ENCODE measurements at regions not wholly inside any gene's neighbourhood (a gene's known extent, or its start where the extent isn't known, plus 50 kb on each side); places are given as distances from the start of the nearest gene placed in this dataset.

DNA sequence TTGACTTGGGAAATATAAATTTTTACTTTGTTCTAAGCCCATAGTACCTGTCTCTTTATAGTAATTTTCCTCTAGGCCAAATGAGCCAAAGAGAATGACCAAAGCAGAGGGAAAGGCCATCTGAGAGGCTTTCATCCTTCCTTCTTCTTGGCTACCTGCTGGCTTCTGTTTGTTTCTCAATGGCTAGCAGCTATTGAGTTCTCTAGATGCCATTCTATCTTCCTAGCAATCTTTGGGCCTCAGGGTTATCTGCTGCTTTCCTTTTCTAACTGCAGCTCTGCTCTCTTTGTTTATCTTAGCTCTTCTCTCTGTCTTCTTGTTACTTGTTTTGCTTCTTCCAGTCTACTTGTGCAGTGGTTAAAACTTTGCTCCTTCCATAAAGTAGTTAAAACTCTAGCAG lies 601.1 kb upstream of the NRXN1 start:
- Histone ChIP-seq H3K4me2 (no peak overlapping the region), H3K9me3 (ENCODE audit: low read depth) (no peaks in the 10 kb centered on the region), H3K9me2 (replicated peaks; ENCODE audit: insufficient read depth) (no peaks in the 10 kb centered on the region), H3K36me3 (replicated peaks; ENCODE audit: insufficient read depth, low read depth) (no peaks in the 10 kb centered on the region), H3K4me3 (no peak overlapping the region), H3K79me2 (no peaks in the 10 kb centered on the region), H3K4me1 (ENCODE audit: insufficient read depth) (no peaks in the 10 kb centered on the region), H3K27ac (no peak overlapping the region), H2AFZ (no peak overlapping the region), H4K20me1 (ENCODE audit: insufficient read depth, poor library complexity, severe bottlenecking) (no peaks in the 10 kb centered on the region), H3K27me3 (no peaks in the 10 kb centered on the region)
- TF ChIP-seq EZH2phosphoT487 (IDR thresholded peaks at IDR 0.05; ENCODE audit: low read depth, severe bottlenecking, unreplicated experiment) (no peak), EZH2 (IDR thresholded peaks at IDR 0.05; ENCODE audit: borderline replicate concordance) (no peak)
- TF ChIP-seq, protein P1, sequence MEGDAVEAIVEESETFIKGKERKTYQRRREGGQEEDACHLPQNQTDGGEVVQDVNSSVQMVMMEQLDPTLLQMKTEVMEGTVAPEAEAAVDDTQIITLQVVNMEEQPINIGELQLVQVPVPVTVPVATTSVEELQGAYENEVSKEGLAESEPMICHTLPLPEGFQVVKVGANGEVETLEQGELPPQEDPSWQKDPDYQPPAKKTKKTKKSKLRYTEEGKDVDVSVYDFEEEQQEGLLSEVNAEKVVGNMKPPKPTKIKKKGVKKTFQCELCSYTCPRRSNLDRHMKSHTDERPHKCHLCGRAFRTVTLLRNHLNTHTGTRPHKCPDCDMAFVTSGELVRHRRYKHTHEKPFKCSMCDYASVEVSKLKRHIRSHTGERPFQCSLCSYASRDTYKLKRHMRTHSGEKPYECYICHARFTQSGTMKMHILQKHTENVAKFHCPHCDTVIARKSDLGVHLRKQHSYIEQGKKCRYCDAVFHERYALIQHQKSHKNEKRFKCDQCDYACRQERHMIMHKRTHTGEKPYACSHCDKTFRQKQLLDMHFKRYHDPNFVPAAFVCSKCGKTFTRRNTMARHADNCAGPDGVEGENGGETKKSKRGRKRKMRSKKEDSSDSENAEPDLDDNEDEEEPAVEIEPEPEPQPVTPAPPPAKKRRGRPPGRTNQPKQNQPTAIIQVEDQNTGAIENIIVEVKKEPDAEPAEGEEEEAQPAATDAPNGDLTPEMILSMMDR (IDR thresholded peaks at IDR 0.05; ENCODE audit: poor library complexity) = no peak
- no peak for DNase-seq (ENCODE audit: low spot score)

DNA sequence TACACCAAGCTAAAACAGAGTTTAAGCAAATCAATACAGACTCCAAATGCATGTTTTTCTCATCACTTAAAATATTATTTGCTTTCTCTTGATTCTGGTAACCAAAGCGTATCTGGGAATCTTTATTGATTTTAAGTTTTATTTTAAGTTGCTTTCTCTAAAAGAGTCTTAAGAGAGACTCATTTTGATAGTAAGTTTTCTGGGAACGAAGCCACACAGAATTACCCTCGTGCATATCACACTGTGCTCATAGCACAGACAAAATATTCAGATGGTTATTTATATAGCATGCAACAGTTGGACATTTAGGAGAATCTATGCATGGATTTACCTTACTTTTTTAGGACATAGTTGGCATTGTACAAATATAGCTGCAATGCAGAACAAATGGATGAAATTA lies 597.5 kb upstream of the NRXN1 start:
- H3K4me2 ChIP-seq = no peak overlapping the region
- no peaks in the 10 kb centered on the region for H3K4me1 ChIP-seq (ENCODE audit: insufficient read depth)
- no peak for DNase-seq (ENCODE audit: low spot score)
- no peak for TF ChIP-seq EZH2 (IDR thresholded peaks at IDR 0.05; ENCODE audit: borderline replicate concordance)
- TF ChIP-seq, protein P1 (IDR thresholded peaks at IDR 0.05; ENCODE audit: poor library complexity) = no peak
- TF ChIP-seq EZH2phosphoT487 (IDR thresholded peaks at IDR 0.05; ENCODE audit: low read depth, severe bottlenecking, unreplicated experiment) = no peak
- H3K9me3 ChIP-seq (ENCODE audit: low read depth) = no peaks in the 10 kb centered on the region
- H3K27me3 ChIP-seq = no peaks in the 10 kb centered on the region
- H3K9me2 ChIP-seq (replicated peaks; ENCODE audit: insufficient read depth) = no peaks in the 10 kb centered on the region
- no peaks in the 10 kb centered on the region for H4K20me1 ChIP-seq (ENCODE audit: insufficient read depth, poor library complexity, severe bottlenecking)
- H3K4me3 ChIP-seq = no peak overlapping the region
- no peaks in the 10 kb centered on the region for H3K36me3 ChIP-seq (replicated peaks; ENCODE audit: insufficient read depth, low read depth)
- no peak overlapping the region for H2AFZ ChIP-seq
- 92% methylated on average over 3 of the region's 3 CpGs for WGBS (ENCODE audit: low lambda C conversion rate, missing lambda C conversion rate)
- no peak overlapping the region for H3K27ac ChIP-seq
- H3K79me2 ChIP-seq = no peaks in the 10 kb centered on the region

GRCh38 chr2:51628917-51629316 lies 597.0 kb upstream of the NRXN1 start:
- no peak for DNase-seq (ENCODE audit: low spot score)
- no peak overlapping the region for H2AFZ ChIP-seq
- WGBS (ENCODE audit: low lambda C conversion rate, missing lambda C conversion rate) = 83% methylated on average over 3 of the region's 3 CpGs

More at GRCh38 chr2:51628917-51629316, 597.0 kb upstream of the NRXN1 start:
- no peak overlapping the region for H3K27ac ChIP-seq
- no peaks in the 10 kb centered on the region for H3K79me2 ChIP-seq
- H3K36me3 ChIP-seq (replicated peaks; ENCODE audit: insufficient read depth, low read depth) = no peaks in the 10 kb centered on the region
- no peaks in the 10 kb centered on the region for H4K20me1 ChIP-seq (ENCODE audit: insufficient read depth, poor library complexity, severe bottlenecking)
- H3K27me3 ChIP-seq = no peaks in the 10 kb centered on the region
- no peaks in the 10 kb centered on the region for H3K4me1 ChIP-seq (ENCODE audit: insufficient read depth)
- no peak overlapping the region for H3K4me3 ChIP-seq
- no peak overlapping the region for H3K4me2 ChIP-seq
- TF ChIP-seq, protein P1 (IDR thresholded peaks at IDR 0.05; ENCODE audit: poor library complexity) = no peak
- TF ChIP-seq EZH2phosphoT487 (IDR thresholded peaks at IDR 0.05; ENCODE audit: low read depth, severe bottlenecking, unreplicated experiment) (no peak), EZH2 (IDR thresholded peaks at IDR 0.05; ENCODE audit: borderline replicate concordance) (no peak)
- H3K9me2 ChIP-seq (replicated peaks; ENCODE audit: insufficient read depth) = no peaks in the 10 kb centered on the region
- H3K9me3 ChIP-seq (ENCODE audit: low read depth) = no peaks in the 10 kb centered on the region
